OCI-LY1 (cell line): ENCODE measurements at regions not wholly inside any gene's neighbourhood (a gene's known extent, or its start where the extent isn't known, plus 50 kb on each side); places are given as distances from the start of the nearest gene placed in this dataset.

Source experiments
- CTCF ChIP-seq: fragments of 200-600 bp; sonication (generic), shearing (Covaris generic); IDR thresholded peaks from 2 replicates; pipeline ENCODE4 v1.5.1; 2017; ENCODE audit warnings: mild to moderate bottlenecking, antibody characterized with exemption, low read length, moderate library complexity, mixed read lengths
- EZH2 ChIP-seq: fragments of 200-600 bp; sonication (generic), shearing (Covaris generic); IDR thresholded peaks from 2 replicates; pipeline ENCODE4 v1.8.0; 2017; ENCODE audit warnings: borderline replicate concordance, mixed run types, mild to moderate bottlenecking, antibody characterized with exemption, low read length, moderate library complexity, mixed read lengths

- TF ChIP-seq CTCF (no peak), EZH2 (no peak)
These were observed 284.6 kb upstream of the PDE4D start for GRCh38 chr5:60178101-60178500.
